ENCODE measurements at regions not wholly inside any gene's neighbourhood (a gene's known extent, or its start where the extent isn't known, plus 50 kb on each side); places are given as distances from the start of the nearest gene placed in this dataset.

DNA sequence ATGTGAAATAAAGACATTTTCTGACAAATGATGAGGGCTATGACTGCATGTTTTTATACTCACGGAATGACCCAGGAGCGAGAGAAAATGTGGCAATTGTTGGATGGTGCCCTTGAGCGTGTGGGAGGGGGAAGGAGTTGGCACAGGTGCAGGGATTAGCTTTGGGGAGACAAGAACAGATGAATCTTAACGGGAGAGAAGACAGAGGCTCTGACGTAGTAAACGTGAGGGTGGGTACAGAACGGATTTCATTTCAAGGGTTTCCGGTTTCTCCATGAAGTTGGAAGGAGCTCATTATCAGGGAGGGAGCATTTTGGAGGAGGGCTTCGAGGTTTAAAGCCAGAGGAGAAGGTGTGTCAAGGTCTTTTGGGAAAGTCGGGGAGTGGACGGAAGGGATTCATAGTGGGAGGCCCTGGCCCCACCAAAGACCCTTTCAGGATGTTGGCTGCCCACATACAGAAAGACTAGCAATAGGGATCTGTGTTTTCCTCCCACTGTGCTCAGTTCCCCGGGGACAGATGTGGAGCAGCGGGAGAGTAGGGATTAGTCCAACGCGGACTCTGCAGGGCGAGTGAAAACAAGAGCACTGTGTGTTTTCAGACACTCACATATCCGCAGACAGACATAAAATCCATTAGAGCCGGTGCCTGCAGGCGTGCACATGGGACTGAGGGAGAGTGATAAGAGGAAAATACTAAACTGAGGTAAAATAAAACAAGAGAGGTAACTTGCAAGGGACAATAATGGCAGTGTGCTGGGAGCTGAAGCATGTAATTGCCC lies 584.1 kb downstream of the AJAP1 start:
- DNase-seq (ENCODE audit: low read depth in 2 of 2) = no peak

DNA sequence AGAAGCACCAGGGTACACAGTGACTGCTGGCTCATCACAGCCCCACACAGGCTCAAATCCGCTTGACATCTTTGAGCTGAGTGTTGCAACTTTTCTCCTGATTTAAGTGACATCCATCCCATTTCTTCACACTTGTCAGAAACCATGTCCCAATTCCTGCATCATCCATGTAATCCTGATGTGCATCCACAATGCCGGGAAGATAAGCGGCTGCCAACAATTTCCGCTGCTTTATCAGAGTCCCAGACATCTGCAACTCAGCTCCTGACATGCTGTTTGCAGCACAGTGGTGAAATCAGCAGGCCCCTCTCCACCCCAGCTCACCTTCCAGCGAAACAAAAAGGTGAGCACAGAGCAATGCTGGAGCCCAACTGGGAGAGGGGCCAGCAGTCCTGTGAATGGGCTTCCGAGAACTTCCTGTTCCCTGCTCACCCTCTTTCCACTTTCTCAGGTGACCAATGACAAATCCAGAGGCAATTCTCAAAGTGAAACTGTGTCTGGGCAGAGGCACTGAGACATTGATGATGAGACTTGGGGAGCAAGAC lies 581.0 kb downstream of the AJAP1 start:
- DNase-seq (ENCODE audit: low read depth in 2 of 2) = no peak

DNA sequence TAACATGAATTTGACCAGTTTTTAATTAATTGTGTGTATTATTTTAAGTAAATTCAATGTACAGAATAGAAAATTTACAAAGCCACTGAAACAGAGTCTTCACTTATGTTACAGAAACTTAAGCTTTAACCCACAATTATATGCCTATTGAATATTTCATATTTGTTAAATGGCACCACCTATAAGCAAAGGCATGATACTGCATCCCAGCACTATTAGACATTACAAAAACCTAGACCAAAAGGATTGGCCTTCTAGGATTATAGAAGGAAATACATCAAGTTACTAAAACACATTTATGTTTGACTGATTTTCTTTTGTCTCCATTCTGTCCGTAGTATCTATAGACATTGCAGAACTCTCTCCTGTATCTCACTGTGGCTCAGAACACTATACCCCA lies 578.1 kb downstream of the AJAP1 start:
- no peak for DNase-seq (ENCODE audit: low read depth in 2 of 2)

DNA sequence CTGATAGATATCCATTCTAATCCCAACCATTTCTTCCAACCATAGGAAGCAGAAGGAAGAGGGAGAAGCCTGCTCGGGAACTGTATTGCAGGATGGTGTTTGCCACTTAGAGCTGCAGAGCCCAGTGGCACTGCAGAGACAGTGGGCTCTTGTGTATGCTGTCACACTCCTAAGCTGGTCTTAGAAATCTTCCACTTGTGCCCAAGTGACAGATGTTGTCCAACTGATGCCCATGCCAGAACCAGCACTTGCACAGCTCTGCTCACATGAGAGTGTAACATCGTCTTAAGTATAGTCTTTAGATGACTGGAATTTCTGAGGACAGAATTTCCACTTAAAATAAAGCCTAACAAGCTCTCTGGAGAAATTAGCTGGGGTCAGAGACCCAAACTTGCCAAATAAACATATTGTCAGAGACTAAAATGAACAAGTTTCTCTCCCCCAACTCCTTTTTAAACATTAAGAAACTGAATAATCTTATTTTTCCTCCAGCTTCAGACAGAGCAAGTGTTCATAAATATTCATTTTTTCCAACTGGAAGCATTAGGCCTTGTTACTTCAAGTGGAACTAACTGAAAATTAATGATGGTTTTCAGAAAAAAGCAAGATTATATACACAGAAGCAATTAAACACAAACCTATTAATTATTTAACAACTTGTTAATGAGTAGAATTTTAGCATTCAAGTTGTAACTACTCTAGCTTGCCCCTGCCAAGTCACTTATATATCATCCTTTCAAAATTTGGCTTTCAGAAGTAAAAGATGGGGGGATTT lies 577.3 kb downstream of the AJAP1 start:
- no peak for DNase-seq (ENCODE audit: low read depth in 2 of 2)

DNA sequence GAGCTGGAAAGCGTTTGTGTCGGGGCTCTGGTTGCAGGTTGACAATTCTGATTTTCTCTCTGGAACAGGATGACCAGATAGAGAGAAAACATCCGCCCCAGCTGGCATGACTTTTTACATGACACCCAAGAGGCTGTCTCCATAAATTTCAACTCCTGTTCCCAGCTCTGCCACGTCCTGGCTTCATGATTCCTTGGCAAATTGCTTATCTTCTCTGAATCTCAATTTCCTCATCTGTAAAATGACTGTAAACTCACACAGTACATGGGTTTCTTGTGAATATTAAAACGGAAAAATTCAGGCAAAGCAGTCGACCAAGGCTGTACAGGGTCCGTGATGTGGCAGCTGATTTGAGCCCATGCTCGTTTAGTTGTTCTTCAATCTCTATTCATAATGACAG lies 572.7 kb downstream of the AJAP1 start:
- no peak for DNase-seq (ENCODE audit: low read depth in 2 of 2)

DNA sequence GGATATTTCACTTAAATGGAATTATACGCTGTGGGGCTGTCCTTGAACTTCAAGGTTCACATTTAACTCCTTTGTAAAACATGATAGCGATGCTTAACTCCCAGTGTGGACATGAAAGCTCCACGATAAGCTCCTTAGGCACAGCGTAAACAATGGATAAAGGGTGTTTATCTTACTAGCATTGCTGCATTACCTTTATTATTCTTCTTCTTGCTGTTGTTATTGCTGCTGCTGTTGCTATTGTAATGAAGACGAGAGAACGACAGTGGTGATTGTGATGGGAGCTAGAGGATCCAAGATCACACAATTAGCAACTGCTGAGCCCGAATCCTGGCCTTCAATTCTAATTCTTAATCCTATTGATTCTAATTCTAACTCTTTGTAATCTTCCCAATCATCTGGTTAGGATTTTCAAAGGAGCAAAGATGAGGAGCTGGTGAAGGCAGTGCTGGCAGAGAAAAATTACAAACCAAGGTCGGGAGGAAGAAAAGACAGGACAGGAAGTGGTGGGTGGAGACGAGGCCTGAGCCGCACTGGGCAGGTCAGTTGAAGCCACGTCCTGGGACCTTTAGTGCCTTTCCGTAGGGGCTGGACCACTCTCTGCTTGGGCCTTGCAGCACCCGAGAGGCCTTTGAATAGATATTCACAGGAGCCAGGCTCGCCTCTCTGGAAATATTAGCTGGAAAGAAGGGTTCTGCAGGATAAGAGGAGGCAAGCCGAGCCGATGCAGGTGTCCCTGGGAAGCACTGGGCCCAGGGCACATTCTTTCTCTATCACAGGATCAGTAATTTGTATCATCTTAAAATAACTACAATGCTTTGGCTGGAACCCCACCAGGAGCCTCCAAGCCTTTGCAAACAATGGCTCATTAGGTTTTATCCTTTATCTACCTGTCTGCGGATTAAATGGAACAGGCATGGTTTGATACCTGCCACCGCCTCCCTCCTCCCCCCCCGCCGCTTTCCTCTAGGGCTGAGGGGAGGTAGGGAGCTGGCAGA lies 571.6 kb downstream of the AJAP1 start:
- no peak for DNase-seq (ENCODE audit: low read depth in 2 of 2)

DNA sequence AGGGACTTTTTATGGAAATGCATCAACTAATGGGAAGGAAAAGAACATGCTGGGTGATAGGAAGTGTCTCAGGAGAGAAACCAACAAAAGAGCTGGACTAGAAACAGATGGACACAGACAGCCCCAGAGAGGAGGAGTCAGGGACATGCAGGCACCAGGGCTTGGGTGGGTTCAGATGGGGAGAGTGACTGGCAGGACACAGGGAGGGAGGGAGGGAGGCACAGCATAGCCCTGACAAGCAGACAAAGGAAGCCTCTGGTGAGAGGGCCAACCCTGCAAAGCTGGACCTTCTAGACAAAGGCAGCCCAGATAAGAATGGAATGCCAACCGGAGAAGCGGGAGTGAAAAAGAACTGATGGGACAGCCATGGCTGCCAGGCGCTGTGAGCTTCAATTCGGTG lies 568.8 kb downstream of the AJAP1 start:
- no peak for DNase-seq (ENCODE audit: low read depth in 2 of 2)

DNA sequence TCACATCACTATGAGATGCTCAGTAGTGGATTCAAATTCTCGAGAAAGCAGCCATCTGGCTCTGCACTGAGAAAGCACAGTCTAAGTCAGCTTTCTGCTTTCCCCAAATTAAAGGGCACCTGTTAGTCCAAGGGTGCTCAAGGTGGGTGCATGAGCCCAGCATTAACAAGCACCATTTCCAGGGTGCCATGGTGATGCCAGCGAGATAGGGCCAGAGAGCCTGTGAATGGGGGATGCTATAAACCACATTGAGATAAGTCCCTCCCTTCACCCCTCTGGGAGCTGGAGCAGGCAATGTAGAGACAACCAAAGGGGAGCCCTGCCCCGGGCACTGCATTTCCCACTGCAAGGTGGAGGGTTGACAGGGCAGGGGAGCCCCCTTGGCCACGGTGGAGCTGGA lies 568.2 kb downstream of the AJAP1 start:
- DNase-seq (ENCODE audit: low read depth in 2 of 2) = no peak

DNA sequence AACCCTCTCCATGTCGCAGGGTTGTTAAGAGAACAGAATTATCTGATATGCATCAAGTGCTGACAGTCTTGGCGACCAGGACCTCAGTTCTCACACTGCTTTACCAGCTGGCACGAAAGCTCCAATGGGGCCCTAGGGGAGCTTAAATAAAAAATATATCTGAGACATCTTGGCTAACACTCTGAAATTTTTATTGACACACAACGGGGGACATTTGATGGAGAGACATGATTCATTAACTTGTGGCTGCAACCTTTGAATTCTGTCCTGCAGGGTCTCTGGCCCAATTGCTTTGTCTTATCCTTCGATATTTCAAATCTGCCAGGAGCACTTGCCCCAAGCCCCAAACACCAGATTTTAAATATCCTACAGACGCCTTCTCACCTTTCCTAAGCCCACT lies 567.0 kb downstream of the AJAP1 start:
- no peak for DNase-seq (ENCODE audit: low read depth in 2 of 2)

DNA sequence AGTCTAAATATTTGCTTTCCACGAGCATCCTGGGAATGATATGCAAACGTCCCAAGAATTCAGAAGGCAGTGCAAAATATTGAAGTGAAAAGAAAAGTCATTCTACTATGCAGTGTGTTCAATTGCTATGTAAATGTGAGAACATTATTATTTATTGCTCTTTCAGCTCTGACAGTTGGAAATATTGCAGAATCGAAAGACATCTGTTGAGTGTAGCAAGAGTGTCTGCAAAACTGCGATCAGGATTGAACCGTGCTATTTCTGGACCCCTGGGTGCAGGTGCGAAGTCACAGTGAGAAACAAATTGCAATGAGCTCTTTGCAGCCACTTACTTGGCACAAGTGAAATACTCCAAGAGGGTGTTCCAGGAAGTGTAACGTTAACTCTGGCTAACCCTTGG lies 566.4 kb downstream of the AJAP1 start:
- DNase-seq (ENCODE audit: low read depth in 2 of 2) = no peak

DNA sequence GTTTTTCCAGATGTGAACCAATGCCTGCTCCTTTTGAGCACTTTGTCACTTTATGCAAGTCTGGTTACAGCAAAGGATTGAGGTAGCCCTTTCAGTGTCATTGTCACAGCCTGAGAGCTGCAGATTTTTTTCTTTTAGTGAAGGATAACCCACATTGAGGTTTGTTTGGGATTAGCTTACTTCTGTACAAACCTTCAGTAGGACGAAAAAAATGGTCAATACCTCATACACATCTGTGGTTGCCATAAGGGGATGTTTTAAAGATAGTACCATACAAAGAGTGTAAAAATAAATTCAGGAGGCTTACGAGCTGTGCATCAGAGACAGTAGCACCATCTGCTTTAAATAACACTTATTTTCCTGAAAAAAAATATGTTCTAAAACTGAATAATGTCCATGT lies 566.0 kb downstream of the AJAP1 start:
- DNase-seq (ENCODE audit: low read depth in 2 of 2) = no peak

DNA sequence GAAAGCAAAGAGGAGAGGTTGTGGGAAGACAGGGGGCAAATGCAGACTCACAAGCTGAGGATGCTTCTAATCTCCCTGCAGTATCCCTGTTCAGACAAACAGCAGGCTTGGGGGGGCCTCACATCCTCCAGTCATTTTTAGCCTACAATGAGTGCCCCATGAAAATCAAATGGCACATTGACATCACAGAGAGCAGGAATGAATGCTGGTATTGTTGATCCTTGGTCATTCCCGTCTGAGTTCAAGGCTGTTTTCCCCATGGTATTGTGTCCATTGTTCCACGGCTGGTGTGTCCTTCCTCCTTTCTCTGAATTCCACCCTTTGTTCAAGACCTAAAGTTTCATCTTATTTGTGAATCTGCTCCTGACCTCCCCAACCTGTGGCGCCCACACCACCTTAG lies 545.6 kb downstream of the AJAP1 start:
- no peak for DNase-seq (ENCODE audit: low read depth in 2 of 2)

DNA sequence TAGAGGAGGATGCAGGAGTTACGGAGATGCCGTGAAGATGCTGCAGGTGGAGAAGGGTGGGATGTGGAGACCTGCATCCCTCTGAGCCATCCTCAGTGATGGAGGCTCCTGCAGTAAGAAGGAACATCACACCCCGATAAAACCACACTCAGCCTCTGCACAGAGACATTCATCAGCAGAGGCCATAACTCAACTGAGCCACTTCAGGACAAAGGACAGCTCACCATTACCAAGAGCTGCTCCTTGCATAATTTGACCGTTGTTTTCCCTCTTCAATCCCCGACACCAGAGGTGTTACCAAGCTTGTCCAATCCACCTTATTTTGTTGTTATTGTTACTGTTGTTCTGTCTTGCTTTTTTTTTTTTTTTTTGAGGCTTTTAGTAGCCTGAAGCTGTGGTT lies 543.9 kb downstream of the AJAP1 start:
- DNase-seq (ENCODE audit: low read depth in 2 of 2) = no peak

DNA sequence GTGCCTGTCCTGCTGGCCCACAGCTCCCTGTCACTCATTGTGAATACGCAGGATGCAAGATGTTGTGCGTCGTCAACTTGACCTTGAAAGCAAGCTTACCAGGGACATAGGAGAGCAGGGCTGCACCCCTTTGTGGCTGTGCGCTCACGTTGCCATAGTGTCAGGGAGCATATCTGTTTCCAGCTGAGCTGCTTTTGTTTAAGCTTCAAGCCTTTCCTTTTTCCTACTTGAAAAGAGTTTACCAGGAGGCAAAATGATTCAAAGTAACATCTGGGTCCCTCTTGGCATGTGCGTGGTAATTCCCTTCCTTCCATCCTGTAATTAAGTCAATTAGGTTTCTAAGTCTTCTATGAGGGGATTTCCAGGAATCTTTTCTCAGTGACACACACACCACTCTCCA lies 537.1 kb downstream of the AJAP1 start:
- DNase-seq (ENCODE audit: low read depth in 2 of 2) = no peak

DNA sequence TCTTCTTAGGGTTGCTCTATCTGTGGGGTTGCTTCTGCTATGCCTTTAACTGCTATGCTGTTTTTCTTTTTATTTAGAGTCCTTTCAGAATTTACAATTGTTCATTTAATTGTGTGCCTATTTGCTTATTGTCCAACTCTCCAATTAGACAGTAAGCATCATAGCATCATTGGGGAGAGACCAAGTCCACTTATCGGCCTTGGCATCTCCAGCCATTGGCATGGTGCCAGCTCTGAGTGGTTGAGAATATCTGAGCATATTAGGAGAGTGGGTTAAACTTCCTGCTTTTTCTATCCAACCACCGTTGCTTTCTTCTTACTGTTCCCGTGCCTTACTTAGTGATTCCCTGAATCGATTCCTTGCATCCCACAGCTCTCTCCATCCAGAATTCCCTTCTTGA lies 535.0 kb downstream of the AJAP1 start:
- DNase-seq (ENCODE audit: low read depth in 2 of 2) = no peak

DNA sequence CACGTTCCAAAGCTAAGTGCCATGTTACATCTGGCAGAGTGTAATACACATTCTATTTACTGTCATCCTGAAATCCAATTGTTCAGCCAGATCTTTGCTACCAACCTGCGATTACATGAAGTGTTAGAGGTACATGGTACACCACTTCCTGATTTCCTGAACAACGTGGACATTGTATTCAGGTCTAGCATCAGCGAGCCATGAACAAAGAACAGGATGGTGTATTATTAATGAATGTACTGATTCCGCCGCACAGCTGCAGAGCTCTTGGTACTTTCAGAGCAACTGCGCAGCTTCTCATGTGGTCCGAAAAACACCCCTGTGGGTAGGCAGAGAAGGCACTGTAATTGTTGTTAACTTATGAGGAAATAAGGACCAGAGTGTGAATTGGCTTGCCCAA lies 511.4 kb downstream of the AJAP1 start:
- no peak for DNase-seq (ENCODE audit: low read depth in 2 of 2)

DNA sequence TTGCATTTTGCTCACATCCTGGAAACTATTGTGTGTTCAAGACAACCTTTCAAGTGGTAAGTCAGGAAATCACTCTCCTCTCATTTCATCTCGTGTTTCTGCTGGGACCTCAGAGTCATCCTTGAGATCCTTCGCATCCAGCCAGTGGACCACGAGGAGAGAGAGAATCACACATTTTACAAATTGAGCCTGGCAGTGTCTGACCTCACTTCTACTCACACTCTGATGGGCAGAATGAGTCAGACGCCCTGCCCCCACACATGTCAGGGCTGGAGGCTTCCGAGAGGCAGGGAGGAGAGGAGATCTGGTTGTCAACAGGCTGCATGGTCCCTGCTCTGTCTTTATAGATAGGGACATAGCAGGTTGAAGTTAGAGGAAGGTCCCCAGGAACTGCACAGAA lies 509.7 kb downstream of the AJAP1 start:
- no peak for DNase-seq (ENCODE audit: low read depth in 2 of 2)

DNA sequence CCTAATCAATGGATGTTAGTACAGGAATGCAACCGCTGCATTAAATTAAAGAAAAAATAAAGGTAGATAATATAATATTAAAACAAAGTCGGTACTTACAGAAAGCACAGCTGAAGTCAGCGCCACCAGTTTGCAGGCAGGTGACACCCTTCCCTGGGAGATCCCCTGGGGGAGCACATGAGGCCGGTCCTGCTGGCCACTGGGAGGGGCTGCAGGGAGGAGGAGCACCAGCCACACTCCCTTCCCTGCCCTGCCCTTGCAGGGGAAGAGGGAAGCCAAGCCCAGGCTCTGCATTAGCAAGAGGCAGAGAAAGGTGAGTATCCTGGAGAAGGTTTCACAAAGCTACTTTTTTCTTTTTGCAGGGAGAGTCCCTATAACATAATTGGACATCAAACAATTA lies 507.0 kb downstream of the AJAP1 start:
- no peak for DNase-seq (ENCODE audit: low read depth in 2 of 2)

DNA sequence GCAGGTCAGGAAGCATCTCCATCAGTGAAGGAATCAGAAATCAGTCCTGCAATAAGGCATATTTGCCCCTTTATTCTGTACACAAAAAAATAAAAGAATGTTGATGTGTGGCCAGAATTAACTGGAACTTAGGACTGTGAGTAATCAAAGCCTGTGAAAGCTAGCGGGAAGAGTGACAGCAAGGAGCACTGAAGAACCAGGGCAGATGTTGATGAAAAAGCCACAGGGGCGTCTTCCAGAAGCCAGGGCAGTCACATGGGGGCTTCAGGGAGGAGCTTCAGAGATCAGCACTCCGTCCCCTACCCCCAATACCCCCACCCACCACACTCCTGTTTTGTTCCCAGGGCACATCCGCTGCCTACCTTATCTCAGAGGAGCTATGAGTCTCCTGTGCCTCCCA lies 502.8 kb downstream of the AJAP1 start:
- DNase-seq (ENCODE audit: low read depth in 2 of 2) = no peak

DNA sequence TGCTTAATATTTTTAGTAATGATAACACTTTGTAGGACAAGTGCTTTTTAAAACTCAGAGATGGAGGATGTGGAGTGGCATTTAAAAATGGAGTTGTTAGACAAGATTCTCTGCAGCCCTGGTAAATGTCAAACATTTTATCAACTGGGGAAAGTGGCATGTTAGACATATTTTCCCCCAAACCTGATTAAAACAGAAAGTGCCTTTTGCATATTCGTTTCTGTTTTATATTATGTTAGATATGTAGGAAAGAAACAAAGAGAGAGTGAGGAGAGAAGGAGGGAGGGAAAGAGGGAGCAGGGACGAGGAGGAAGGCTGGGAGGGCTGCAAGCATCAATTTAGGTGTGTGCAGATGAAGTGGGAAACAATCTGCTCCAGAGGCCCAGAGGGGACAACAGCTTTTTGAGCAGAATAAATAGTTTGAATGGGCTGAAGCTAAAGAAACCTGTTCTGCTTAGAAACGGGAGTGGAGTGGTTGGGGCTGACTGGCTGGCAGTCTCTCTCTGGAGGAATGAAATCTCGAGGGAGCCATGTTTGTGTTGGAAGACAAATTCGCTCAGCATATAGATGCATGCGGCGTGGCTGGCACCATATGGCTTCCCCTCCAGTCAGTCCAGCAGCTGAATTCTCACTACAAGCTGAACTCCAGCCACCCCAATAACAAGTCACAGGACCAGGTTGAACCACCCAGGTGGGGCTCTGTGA lies 502.2 kb downstream of the AJAP1 start:
- no peak for DNase-seq (ENCODE audit: low read depth in 2 of 2)

DNA sequence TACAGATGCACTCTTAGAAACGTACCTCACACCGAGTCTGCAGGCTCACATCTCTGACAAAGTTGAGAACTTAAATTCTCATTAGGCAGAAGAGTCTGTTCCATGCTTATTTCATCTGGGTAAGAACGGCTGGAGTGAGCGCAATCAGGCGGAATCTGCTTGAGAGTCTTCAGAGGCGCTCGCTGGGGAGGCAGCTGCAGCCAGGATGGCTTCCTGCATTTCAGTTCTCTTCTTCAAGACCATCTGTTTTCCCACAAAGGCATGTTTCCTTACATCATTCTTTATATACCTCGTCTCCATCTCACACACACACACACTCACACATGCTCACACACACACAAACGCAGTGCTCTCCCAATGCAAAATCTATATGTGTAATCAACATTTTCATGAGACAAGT lies 497.1 kb downstream of the AJAP1 start:
- DNase-seq (ENCODE audit: low read depth in 2 of 2) = no peak

Measured in stimulated activated CD4-positive, alpha-beta T cell treated with anti-CD3 and anti-CD28 coated beads, Interleukin-12 subunit alpha, Interleukin-12 subunit beta, amount 100 ng/mL, for 24 hours (primary cell).